ENCODE measurements at regions not wholly inside any gene's neighbourhood (a gene's known extent, or its start where the extent isn't known, plus 50 kb on each side); places are given as distances from the start of the nearest gene placed in this dataset.
"Not testable (repeated sequence)": the region's sequence is repeated elsewhere in the genome, so short reads cannot be mapped to it uniquely, and the experiment has no call there.

- Histone ChIP-seq H3K27ac (ENCODE audit: low read depth, low read length) (no peak overlapping the region), H3K9me3 (ENCODE audit: control insufficient read depth in 3 of 3, low read length in 3 of 3) (no peaks in the 10 kb centered on the region), H3K4me1 (ENCODE audit: control insufficient read depth in 3 of 3, insufficient read depth in 3 of 3, low read length in 3 of 3) (no peaks in the 10 kb centered on the region)
These were observed 122.6 kb upstream of the BASP1 start for GRCh38 chr5:17094830-17095229.

DNA sequence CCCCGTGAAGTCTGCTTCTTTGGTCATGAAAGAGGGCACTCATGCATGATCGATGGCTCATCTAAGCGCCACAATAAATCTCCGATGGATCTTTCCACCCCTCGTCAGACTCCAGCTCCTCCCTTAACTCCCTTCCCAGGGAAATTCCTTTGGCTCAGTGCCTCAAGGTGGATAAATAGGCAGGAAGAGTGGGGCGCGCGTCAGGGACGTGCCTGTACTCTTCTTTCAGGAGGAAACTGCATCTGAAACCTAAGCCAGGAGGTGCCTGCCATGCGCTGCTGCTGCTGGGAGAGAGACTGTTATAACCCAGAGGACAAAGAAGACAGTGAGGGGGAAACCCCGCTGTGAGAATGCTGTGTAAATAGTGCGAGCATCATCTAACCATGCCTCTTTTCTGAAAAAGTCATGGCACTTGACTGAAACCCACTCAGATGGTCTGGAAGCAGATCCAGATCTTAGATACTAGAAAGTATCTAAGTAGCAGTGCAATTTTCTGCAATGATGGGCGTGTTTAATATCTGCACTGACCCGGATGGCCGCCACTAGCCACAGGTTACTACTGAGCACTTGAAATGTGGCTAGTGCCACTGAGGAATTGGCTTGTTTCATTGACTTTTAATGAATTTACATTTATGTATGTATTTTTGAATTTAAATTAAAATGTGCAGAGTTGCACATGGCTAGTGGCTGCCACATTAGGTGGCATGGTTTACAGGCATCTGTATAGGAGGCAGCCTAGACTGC lies 120.3 kb upstream of the BASP1 start:
- no peak overlapping the region for H3K4me3 ChIP-seq (ENCODE audit: low read length in 3 of 3)
- H3K36me3 ChIP-seq (ENCODE audit: control insufficient read depth in 3 of 3, insufficient read depth in 3 of 3, low read length in 3 of 3), result no peaks in the 10 kb centered on the region
- H3K27me3 ChIP-seq (ENCODE audit: control insufficient read depth in 3 of 3, insufficient read depth in 3 of 3, low read length in 3 of 3), result no peaks in the 10 kb centered on the region
- no peak overlapping the region for H3K27ac ChIP-seq (ENCODE audit: low read depth, low read length)
- H3K4me1 ChIP-seq (ENCODE audit: control insufficient read depth in 3 of 3, insufficient read depth in 3 of 3, low read length in 3 of 3), result no peaks in the 10 kb centered on the region
- H3K9me3 ChIP-seq (ENCODE audit: control insufficient read depth in 3 of 3, low read length in 3 of 3), result no peaks in the 10 kb centered on the region
- H3K9ac ChIP-seq (ENCODE audit: low read depth in 1 of 3, low read length in 3 of 3), result no peak overlapping the region

More at GRCh38 chr5:17094830-17095229, 122.6 kb upstream of the BASP1 start:
- H3K27me3 ChIP-seq (ENCODE audit: control insufficient read depth in 3 of 3, insufficient read depth in 3 of 3, low read length in 3 of 3), result no peaks in the 10 kb centered on the region
- H3K36me3 ChIP-seq (ENCODE audit: control insufficient read depth in 3 of 3, insufficient read depth in 3 of 3, low read length in 3 of 3), result no peaks in the 10 kb centered on the region
- H3K4me3 ChIP-seq (ENCODE audit: low read length in 3 of 3), result no peak overlapping the region
- H3K9ac ChIP-seq (ENCODE audit: low read depth in 1 of 3, low read length in 3 of 3), result no peak overlapping the region

- Histone ChIP-seq H3K36me3 (ENCODE audit: control insufficient read depth in 3 of 3, insufficient read depth in 3 of 3, low read length in 3 of 3) (no peaks in the 10 kb centered on the region), H3K4me3 (ENCODE audit: low read length in 3 of 3) (no peak overlapping the region)
These were observed 117.5 kb upstream of the BASP1 start for GRCh38 chr5:17099946-17100345.

DNA sequence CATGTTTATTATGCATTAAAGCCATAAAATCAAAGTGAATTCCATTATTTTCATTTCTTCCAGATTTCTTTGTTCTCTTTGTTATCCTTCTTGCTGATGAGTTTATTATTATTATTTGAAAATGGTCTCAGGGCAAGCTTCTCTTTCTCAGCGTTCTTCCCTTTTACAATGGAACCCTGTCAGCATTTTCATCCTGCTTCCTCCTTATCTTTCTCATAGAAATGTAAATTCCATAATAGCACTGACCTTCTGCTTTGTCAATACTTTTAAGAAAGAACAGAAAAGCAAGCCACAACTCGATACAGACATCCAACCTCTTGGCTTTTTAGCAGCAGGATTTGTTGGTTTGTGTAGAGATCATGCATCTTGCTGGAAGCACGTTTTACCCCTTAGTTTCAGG lies 114.0 kb upstream of the BASP1 start:
- Histone ChIP-seq H3K27me3 (ENCODE audit: control insufficient read depth in 3 of 3, insufficient read depth in 3 of 3, low read length in 3 of 3) (no peaks in the 10 kb centered on the region), H3K4me3 (ENCODE audit: low read length in 3 of 3) (no peak overlapping the region), H3K27ac (ENCODE audit: low read depth, low read length) (no peak overlapping the region), H3K9me3 (ENCODE audit: control insufficient read depth in 3 of 3, low read length in 3 of 3) (no peaks in the 10 kb centered on the region), H3K9ac (ENCODE audit: low read depth in 1 of 3, low read length in 3 of 3) (no peak overlapping the region), H3K4me1 (ENCODE audit: control insufficient read depth in 3 of 3, insufficient read depth in 3 of 3, low read length in 3 of 3) (no peaks in the 10 kb centered on the region), H3K36me3 (ENCODE audit: control insufficient read depth in 3 of 3, insufficient read depth in 3 of 3, low read length in 3 of 3) (no peaks in the 10 kb centered on the region)

More at GRCh38 chr5:17099946-17100345, 117.5 kb upstream of the BASP1 start:
- H3K27me3 ChIP-seq (ENCODE audit: control insufficient read depth in 3 of 3, insufficient read depth in 3 of 3, low read length in 3 of 3), result no peaks in the 10 kb centered on the region
- no peak overlapping the region for H3K9ac ChIP-seq (ENCODE audit: low read depth in 1 of 3, low read length in 3 of 3)
- H3K27ac ChIP-seq (ENCODE audit: low read depth, low read length), result no peak overlapping the region
- H3K4me1 ChIP-seq (ENCODE audit: control insufficient read depth in 3 of 3, insufficient read depth in 3 of 3, low read length in 3 of 3), result no peaks in the 10 kb centered on the region
- no peaks in the 10 kb centered on the region for H3K9me3 ChIP-seq (ENCODE audit: control insufficient read depth in 3 of 3, low read length in 3 of 3)

- H3K27me3 ChIP-seq (ENCODE audit: control insufficient read depth in 3 of 3, insufficient read depth in 3 of 3, low read length in 3 of 3), result no peaks in the 10 kb centered on the region
- H3K9ac ChIP-seq (ENCODE audit: low read depth in 1 of 3, low read length in 3 of 3), result no peak overlapping the region
- H3K27ac ChIP-seq (ENCODE audit: low read depth, low read length), result no peak overlapping the region
- no peaks in the 10 kb centered on the region for H3K36me3 ChIP-seq (ENCODE audit: control insufficient read depth in 3 of 3, insufficient read depth in 3 of 3, low read length in 3 of 3)
- H3K4me1 ChIP-seq (ENCODE audit: control insufficient read depth in 3 of 3, insufficient read depth in 3 of 3, low read length in 3 of 3), result no peaks in the 10 kb centered on the region
- H3K4me3 ChIP-seq (ENCODE audit: low read length in 3 of 3), result no peak overlapping the region
- no peaks in the 10 kb centered on the region for H3K9me3 ChIP-seq (ENCODE audit: control insufficient read depth in 3 of 3, low read length in 3 of 3)
These were observed 111.5 kb upstream of the BASP1 start for GRCh38 chr5:17105744-17106418.

DNA sequence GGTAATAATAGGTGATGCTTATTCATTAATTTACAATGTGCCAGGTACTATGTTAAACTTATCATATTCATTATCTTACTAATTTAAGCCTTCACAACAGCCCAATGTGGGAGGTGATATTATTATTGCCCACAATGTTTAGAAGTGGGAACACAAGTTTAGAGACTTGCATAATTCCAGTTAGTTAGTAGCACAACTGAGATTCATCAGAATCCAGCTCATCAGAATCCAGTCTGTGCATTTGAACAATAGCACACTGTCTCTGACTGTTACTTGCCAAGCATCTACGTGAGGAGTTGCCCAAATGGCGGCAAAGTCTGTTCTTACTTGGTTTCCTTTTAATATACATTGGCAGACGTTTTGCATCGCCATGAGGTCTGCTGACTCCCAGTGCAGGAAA lies 110.9 kb upstream of the BASP1 start:
- Histone ChIP-seq H3K4me1 (ENCODE audit: control insufficient read depth in 3 of 3, insufficient read depth in 3 of 3, low read length in 3 of 3) (no peaks in the 10 kb centered on the region), H3K27me3 (ENCODE audit: control insufficient read depth in 3 of 3, insufficient read depth in 3 of 3, low read length in 3 of 3) (no peaks in the 10 kb centered on the region), H3K9me3 (ENCODE audit: control insufficient read depth in 3 of 3, low read length in 3 of 3) (no peaks in the 10 kb centered on the region), H3K4me3 (ENCODE audit: low read length in 3 of 3) (no peak overlapping the region), H3K36me3 (ENCODE audit: control insufficient read depth in 3 of 3, insufficient read depth in 3 of 3, low read length in 3 of 3) (no peaks in the 10 kb centered on the region), H3K9ac (ENCODE audit: low read depth in 1 of 3, low read length in 3 of 3) (no peak overlapping the region), H3K27ac (ENCODE audit: low read depth, low read length) (no peak overlapping the region)

DNA sequence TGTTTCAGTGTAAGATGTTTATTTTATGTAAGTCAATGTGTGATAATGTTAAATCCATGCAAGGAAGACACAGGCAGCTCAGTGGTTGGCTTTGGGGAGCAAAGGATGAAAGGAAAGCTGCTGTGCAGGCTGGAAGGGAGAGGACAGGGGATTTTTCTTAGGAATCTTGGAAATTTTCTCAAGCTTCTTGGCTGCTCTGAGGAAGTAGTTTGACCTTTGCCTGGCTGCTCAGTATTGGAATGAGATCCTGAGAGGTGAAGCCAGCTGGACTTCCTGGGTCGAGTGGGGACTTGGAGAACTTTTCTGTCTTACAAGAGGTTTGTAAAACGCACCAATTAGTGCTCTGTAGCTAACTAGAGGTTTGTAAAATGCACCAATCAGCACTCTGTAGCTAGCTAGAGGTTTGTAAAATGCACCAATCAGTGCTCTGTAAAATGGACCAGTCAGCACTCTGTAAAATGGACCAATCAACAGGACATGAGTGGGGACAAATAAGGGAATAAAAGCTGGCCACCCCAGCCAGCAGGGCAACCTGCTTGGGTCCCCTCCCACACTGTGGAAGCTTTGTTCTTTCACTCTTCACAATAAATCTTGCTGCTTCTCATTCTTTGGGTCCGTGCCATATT lies 105.2 kb upstream of the BASP1 start:
- not testable (repeated sequence) for H3K9ac ChIP-seq (ENCODE audit: low read depth in 1 of 3, low read length in 3 of 3)

DNA sequence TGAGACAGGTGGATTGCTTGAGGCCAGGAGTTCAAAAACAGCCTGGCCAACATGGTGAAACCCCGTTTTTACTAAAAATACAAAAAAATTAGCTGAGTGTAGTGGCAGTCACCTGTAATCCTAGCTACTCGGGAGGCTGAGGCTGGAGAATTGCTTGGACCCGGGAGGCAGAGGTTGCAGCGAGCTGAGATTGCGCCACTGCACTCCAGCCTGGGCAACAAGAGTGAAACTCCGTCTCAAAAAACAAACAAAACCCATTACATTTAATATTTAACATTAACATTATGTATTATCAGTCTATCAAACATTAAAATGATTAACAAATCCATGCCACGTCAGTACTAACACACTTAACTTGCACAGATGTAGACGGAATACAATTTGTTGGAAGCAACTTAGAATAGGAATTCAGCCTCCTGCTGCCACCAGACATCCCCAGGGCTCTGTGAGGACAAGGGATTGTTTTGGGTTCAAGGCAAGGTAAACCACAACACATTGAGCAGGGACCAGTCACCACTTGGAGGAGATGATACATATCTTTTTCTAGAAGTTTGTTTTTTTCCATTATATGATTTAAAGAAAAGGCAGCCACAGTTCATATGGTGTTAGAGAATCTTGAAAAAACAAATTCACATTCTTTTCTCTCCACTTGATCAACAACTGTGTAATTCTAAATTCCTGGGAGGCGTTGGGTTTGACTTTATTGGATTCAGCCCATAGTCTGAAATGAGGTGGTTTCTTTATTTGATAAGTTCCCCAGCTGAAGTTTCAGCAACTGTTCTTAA lies 104.1 kb upstream of the BASP1 start:
- Histone ChIP-seq H3K27me3 (ENCODE audit: control insufficient read depth in 3 of 3, insufficient read depth in 3 of 3, low read length in 3 of 3) (no peaks in the 10 kb centered on the region), H3K4me1 (ENCODE audit: control insufficient read depth in 3 of 3, insufficient read depth in 3 of 3, low read length in 3 of 3) (no peaks in the 10 kb centered on the region), H3K9me3 (ENCODE audit: control insufficient read depth in 3 of 3, low read length in 3 of 3) (no peaks in the 10 kb centered on the region), H3K9ac (ENCODE audit: low read depth in 1 of 3, low read length in 3 of 3) (no peak overlapping the region), H3K27ac (ENCODE audit: low read depth, low read length) (no peak overlapping the region), H3K36me3 (ENCODE audit: control insufficient read depth in 3 of 3, insufficient read depth in 3 of 3, low read length in 3 of 3) (no peaks in the 10 kb centered on the region), H3K4me3 (ENCODE audit: low read length in 3 of 3) (no peak overlapping the region)

More for the DNA sequence above, 105.2 kb upstream of the BASP1 start:
- H3K4me1 ChIP-seq (ENCODE audit: control insufficient read depth in 3 of 3, insufficient read depth in 3 of 3, low read length in 3 of 3); H3K4me3 ChIP-seq (ENCODE audit: low read length in 3 of 3); H3K9me3 ChIP-seq (ENCODE audit: control insufficient read depth in 3 of 3, low read length in 3 of 3); H3K36me3 ChIP-seq (ENCODE audit: control insufficient read depth in 3 of 3, insufficient read depth in 3 of 3, low read length in 3 of 3); H3K27me3 ChIP-seq (ENCODE audit: control insufficient read depth in 3 of 3, insufficient read depth in 3 of 3, low read length in 3 of 3); H3K27ac ChIP-seq (ENCODE audit: low read depth, low read length): not testable (repeated sequence)

DNA sequence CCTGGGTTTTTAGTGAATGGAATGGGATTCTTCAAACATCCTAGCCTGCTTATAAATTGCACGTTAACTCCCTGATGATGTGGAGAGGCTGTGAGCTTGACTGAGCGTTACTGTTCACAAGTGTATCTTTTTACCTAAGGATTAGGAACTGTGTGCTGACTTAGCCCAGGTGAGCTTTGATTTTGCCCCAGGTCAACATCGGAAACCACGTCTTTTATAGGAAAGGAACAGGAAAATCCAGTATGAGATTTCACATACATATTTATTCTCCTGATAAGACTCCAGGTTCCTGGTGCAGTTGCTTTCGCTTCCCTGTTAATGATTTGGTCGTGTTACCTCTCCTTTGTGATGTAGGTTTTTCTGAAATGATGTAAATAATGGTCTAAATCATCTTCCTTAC lies 103.2 kb upstream of the BASP1 start:
- Histone ChIP-seq H3K4me1 (ENCODE audit: control insufficient read depth in 3 of 3, insufficient read depth in 3 of 3, low read length in 3 of 3) (no peaks in the 10 kb centered on the region), H3K9me3 (ENCODE audit: control insufficient read depth in 3 of 3, low read length in 3 of 3) (no peaks in the 10 kb centered on the region), H3K4me3 (ENCODE audit: low read length in 3 of 3) (no peak overlapping the region), H3K27me3 (ENCODE audit: control insufficient read depth in 3 of 3, insufficient read depth in 3 of 3, low read length in 3 of 3) (no peaks in the 10 kb centered on the region), H3K36me3 (ENCODE audit: control insufficient read depth in 3 of 3, insufficient read depth in 3 of 3, low read length in 3 of 3) (no peaks in the 10 kb centered on the region), H3K9ac (ENCODE audit: low read depth in 1 of 3, low read length in 3 of 3) (no peak overlapping the region), H3K27ac (ENCODE audit: low read depth, low read length) (no peak overlapping the region)
